IPS-NIHi7 (cell line): ENCODE measurements at regions not wholly inside any gene's neighbourhood (a gene's known extent, or its start where the extent isn't known, plus 50 kb on each side); places are given as distances from the start of the nearest gene placed in this dataset.
"Not testable (repeated sequence)": the region's sequence is repeated elsewhere in the genome, so short reads cannot be mapped to it uniquely, and the experiment has no call there.

Source experiments
- DNase-seq: peaks from one replicate; pipeline ENCODE4 v3.0.0; 2012; ENCODE audit warnings: mixed read lengths; ENCODE audit errors: extremely low spot score

DNA sequence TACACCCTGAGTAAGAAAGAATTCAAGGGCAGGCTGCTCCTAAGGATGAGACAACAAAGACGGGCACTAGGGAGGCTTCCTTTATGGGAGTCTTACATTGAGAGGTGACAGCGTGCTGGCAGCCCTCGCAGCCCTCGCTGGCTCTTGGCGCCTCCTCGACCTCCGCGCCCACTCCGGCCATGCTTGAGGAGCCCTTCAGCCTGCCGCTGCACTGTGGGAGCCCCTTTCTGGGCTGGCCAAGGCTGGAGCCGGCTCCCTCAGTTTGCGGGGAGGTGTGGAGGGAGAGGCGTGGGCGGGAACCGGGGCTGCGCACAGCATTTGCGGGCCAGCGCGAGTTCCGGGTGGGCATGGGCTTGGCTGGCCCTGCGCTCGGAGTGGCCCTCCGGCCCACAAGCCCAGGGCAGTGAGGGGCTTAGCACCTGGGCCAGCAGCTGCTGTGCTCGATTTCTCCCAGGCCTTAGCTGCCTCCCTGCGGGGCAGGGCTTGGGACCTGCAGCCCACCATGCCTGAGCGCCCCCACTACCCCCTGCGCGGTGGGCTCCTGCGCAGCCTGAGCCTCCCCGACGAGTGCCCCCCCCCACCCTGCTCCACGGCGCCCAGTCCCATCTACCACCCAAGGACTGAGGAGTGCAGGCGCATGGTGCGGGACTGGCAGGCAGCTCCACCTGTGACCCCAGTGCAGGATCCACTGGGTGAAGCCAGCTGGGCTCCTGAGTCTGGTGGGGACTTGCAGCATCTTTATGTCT is 75.3 kb downstream of the BARX1 start:
- not testable (repeated sequence) for DNase-seq

DNA sequence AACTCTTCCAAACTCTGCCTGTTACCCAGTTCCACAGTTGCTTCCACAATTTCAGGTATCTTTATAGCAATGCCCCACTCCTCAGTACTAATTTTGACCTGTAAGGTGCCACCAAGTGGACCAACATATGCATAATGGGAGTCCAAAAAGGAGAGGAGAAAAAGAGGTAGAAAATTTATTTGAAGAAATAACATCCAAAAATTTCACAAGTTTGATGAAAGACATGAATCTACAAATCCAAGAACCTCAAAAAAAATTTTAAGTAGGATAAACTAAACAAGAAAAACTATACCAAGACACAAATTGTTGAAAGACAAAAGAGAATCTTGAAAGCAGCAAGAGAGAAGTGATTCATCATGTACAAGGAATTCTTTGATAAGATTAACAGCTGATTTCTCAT is 79.8 kb downstream of the BARX1 start:
- no peak for DNase-seq

DNA sequence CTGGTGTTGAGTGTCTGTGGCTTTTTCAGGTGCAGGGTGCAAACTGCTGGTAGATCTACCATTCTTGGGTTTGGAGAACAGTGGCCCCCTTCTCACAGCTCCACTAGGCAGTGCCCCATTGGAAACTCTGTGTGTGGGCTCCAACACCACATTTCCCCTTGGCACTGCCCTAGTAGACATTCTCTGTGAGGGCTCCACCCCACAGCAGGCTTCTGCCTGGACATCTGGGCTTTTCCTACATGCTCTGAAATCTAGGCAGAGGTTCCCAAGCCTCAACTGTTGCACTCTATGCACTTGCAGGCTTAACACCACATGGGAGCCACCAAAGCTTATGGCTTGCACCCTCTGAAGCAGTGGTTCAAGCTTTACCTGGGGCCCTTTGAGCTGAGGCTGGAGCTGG is 80.9 kb downstream of the BARX1 start:
- no peak for DNase-seq

DNA sequence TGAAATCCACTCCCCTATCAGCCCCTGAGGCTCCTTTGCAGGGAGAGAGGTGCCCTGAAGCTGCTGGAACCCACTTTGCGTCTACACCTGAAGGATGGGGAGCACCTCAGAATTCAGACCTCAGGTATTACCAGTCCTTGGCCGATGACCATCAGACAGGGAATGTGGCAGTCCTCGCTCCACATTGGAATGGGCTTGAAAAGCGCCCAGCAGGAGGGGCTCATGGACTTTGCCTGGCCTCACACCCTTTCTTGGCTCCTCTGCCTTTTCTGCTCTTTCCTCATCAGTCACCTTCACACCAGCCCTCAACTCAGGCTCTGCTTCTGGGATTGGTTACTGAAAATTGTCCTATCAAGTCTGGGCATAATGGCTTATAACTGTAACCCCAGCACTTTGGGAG is 83.9 kb downstream of the BARX1 start:
- DNase-seq = peak; percentile 54

DNA sequence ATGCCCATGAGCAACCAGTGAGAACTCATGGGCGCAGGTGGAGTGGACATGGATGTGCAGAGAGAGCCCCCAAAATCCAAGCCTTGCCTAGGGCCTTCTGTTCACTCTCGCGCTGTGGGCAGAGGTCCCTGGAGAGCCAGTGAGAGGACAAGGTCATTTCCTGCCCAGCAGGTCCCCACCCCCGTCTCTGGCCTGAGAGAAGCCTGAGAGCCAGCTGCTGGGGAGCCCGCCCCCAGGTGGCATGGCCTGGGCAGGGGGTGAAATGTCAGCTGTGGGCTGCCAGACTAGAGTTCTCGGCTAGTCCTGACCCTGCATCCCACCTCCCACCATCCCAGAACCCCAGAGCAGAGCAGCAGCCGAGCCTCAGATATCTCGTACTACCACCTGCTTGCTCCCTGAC is 85.3 kb downstream of the BARX1 start:
- DNase-seq = no peak

DNA sequence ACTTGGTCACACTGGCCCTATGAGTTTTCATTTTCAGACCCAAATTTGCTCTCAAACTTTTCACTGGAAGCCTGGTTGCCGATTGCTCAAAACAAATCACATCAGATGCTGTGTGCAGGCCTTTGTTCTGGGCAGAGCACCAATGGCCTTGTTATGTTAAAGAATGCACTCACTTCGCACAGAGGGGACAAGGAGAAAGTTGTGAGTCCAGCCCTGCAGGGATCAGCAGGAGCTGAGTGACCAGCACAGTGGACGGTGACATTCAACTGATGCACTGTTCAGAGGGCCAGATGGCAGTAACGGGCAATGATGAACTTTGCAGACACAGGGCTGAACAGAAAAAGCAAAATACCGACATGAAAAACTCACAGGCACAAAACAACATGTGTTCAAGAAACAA is 86.1 kb downstream of the BARX1 start:
- DNase-seq = no peak

DNA sequence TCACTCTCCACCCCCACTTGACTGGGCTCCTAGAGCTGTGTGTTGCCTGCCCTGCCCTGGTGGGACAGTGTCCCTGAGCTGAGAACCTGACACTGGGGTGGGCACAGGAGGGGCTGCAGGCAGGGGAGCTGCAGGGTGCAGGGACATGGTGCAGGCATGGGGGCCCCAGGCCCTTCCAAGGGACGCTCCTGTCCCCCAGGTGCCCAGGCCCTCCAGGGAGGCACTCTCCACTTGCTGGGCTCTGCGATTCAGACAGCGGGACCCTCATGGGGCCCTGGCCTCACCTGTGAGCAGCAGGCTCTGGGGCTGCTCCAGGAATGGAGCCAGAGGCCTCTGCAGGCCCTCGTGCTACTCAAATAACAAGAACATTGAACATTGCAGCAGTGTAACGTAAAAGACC is 89.4 kb downstream of the BARX1 start:
- DNase-seq = no peak

DNA sequence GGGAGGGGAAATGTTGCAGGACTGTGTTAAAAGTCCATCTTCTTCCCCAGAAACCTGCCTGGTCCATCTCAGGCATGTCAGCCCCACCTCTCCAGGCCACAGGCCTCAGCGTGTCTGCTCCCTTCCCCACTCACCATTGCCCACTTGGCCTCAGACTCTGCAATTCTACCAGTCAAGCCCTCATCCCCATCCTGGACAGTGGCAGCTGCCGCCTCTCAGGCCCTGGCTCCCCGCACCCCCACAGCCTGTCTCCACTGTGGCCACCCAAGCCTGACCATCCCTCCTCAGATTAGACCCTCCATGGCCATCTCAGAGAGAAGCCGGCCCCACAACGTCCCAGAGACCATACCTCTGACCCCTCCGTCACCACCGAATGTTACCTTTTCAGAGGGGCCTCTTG is 89.9 kb downstream of the BARX1 start:
- DNase-seq = no peak

DNA sequence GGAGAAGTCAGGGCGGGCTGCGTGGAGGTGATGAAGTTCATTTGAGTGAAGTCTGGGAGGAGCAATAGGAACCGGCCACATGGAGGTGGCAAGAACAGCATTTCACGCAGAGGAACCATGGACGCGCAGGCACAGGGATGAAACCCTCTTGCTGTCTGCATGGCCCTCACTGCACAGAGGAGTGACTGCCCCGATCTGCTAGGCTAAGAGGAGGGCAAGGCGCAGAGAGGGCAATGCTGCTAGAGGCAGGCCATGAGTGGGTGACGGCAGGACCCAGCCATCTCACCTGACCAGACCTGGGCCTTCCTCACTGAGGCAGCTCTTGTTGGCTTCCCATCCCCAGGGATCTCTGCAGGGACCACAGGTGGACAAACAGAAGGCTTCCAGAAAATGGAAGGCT is 90.3 kb downstream of the BARX1 start:
- DNase-seq = no peak

DNA sequence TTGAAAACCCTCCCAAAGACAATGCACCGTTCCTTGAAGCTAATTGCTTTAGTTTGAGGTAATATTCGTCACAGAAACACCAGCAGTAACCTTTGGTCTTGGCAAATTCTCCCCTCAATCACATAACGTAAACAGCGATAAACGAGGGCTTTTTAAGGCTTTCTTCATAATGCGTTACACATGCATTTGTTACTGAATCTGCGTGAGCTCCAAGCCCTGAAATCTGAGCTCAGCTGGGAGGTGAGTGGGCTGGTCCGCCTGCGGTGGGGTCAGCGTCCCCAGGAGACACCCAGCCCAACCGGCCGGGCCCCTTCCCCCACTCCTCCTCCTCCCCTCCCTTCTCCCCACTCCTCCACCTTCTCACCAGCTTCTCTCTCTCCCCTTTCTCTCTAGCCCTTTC is 91.1 kb downstream of the BARX1 start:
- DNase-seq = peak; percentile 24

DNA sequence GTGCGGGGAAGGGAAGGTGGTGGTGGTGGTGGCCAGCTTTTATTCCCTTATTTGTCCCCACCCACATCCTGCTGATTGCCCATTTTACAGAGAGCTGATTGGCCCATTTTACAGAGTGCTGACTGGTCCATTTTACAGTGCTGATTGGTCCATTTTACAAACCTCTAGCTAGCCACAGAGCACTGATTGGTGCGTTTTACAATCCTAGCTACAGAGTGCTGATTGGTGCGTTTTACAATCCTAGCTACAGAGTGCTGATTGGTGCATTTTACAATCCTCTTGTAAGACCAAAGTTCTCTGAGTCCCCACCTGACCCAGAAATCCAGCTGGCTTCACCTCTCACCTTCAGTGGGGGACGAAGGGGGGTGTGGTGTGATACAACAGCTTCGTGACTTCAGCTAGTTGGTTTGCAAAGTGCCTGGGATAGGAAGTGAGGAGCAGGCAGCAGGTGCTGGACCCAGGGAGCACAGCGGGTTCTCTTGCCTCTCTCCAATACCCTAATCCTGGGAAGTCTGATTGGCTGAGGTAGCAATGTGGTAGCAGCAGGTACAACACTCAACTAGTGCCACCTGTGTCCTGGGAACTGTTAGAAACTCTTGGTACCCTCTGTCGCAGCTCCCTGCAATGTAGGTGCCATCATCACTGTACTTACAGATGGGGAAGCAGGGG is 92.1 kb downstream of the BARX1 start:
- DNase-seq = no peak

DNA sequence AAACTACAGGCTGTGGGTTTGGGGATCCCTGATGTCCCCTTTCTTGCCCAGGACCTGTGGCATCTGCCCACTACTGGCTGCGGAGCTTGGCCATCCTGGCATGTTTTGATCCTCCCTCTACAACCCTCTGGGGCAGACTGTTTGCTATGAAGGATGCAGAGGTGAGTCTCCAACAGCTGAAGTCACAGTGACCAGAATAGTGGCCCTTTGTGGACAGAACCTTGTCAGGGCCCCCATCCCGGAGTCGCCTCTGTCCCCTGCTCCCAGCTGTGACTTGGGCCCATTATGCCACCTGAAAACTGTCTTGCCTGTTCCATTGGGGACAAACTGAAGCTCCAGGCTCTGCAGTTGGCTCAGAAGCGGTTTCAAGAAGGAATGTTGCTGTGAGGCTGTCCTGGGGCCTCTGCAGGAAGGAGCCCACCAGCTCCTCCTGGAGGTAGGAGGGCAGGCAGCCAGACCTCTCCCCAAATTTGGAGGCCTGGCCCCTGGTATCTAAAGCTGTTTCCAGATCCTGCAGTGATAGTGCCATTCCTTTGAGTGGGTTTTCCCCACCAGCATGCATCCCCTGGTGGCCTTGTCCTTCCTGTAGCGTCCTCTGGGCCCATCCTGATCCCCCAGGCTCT is 93.3 kb downstream of the BARX1 start:
- peak; percentile 64 for DNase-seq

DNA sequence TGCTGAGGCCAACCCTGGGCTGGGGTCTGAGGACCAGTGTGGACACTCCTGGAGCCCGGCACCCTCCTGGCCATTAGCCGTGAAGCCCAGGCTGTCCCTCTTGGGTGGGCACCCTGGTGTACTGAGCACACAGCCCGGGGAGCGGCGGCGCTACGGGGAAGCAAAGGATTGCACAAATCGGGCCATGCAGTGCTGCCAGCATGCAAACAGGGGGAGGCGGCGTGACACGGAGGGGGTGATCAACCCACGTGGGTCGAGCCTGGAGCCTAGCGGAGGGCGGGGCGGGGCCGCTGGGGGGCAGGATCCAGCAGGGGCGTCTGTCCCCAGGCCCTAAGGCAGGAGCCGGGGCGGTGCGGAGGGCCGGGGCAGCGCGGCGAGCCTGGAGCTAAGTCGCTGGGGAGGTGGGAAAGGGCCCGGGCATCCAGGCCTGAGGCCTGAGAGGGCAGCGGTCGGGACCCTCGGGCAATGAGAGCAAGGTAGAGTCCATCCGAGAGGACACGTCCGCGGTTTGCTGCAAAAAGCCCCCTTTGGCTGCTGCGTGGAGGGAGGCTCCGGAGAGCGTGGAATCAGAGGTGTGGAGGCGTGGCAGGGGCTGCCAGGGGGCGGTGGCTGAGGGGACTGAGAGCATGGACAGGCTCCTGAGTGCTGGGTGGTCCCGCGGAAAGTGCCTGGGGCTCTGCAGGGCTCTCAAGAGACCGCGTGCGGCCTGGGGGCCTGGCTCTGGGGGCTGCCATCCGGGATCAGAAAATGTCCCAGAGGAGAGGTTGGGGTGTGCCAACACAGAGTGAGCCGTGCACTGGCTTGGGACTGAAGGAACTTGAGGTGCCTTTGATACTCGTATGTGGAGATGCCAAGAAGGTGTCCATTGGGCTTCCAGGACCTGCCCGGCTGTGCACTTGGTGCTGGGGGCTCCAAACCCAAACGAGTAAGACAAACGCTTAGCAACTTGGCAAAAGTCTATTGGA is 94.2 kb downstream of the BARX1 start:
- peak; percentile 31 for DNase-seq

DNA sequence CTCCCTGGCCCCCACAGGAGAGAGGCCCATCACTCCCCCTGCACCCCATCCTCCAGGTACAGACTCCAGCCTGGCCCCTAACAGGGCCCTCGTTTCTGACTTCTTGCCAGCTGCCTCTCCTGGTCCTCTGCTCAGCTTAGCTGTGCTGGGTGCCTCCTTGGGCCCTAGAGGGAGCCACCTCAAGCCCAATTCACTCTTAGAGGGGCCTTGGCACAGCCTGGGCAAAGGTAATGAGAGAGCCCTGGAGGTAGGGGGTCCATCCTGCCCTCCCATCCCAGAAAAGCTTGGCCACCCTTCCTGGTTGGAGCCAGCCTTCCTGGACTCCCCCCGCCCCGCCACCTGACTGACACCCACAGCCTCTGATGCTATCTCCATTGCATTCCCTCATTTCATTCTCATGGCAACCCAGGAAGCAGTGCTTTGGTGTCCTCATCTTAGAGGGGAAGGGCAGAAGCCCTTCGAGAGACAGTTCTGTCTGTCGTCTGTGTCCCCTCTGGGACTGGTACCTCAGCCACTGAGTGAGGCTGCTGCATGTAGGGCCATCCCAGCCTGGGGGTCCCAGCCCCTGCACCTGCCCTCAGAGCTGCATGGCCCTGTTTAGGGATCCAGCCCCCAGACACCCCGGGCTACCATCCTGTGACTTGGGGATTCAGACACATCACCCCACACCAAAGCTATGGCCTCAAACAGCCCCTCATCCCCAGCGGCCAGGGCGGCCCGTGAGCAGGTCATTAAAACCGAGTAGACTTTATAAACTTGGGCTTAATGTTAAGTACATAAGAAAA is 95.5 kb downstream of the BARX1 start:
- peak; percentile 37 for DNase-seq

DNA sequence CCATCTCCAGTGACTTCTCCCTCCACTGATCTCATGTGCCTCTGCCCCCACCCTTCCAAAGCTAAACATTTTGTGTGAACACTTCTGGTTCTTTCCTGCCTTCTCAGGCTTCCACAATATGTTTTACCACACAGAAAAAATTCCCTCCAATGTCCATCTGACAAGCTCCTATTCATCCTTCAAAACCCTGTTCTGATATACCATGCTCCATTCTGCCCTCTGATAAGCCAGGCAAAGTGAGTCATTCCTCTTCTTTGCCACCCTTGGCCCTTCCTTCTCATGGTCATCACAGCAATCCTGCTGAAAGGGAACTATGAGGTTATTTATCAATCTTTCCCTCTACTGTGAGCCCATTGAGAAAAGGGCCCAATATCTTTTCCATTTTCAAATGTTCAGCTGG is 97.6 kb downstream of the BARX1 start:
- no peak for DNase-seq

DNA sequence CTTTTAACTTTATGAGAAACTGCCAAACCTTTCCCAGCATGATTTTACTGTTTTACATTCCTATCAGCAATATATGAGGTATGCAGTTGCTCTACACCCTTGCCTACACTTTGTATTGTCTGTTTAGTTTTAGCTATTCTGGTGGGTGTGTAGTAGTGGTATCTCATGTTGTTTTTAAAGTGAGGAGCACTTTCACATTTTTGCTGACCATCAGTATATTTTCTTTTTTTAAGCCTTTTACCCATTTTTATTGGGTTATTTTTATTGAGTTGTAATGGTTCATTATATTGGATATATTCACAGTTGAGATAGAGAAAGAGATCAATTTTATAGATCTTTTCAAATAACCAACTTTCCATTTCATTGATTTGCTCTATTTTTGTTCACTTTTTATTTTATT is 102.4 kb downstream of the BARX1 start:
- no peak for DNase-seq

DNA sequence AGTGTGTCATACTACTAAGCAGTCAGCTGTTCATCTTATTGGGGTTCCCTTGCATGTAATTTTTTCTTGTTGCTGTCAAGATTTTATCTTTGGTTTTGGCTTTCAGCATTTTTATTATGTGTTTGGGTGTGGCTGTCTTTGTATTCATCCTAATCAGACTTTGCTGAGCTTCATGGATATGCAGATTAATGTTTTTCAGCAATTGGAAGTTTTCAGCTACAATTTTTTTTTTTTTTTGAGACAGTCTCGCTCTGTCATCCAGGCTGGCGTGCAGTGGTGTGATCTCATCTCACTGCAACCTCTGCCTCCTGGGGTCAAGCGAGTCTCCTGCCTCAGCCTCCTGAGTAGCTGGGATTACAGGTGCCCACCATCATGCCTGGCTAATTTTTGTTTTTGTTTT is 108.8 kb downstream of the BARX1 start:
- no peak for DNase-seq

DNA sequence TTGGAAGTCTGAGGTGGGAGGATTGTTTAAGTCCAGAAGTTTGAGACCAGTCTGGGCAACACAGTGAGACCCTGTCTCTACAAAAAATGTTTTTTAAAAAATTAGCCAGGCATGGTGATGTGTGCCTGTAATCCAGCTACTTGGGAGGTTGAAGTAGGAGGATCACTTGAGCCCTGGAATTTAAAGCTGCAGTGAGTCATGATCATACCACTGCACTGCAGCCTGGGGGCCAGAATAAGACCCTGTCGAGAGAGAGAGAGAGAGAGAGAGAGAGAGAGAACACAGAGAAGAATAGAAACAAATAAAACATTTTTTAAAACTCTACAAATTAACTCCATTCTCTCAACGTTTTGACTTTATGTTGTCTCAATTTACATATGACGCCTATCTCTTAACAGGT is 111.8 kb downstream of the BARX1 start:
- no peak for DNase-seq

DNA sequence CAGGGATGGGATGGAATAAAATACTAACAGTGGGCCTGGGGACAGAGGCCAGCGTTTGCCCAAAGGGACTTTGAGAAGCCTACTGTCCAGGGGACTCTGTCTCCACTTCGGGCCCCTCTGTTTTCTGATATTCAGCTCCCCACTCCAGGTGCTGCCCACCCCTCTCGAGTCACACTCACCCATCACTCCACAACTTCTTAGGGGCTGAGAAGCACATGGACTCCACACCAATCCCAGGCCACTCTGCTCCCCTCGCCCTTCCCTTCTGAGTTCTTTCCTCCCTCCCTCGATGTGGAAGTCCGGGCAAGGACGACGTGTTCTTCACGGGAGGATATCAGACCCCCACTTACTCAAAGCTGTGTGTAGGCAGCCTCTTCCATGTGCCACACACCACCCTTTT is 124.5 kb downstream of the BARX1 start:
- DNase-seq = no peak

DNA sequence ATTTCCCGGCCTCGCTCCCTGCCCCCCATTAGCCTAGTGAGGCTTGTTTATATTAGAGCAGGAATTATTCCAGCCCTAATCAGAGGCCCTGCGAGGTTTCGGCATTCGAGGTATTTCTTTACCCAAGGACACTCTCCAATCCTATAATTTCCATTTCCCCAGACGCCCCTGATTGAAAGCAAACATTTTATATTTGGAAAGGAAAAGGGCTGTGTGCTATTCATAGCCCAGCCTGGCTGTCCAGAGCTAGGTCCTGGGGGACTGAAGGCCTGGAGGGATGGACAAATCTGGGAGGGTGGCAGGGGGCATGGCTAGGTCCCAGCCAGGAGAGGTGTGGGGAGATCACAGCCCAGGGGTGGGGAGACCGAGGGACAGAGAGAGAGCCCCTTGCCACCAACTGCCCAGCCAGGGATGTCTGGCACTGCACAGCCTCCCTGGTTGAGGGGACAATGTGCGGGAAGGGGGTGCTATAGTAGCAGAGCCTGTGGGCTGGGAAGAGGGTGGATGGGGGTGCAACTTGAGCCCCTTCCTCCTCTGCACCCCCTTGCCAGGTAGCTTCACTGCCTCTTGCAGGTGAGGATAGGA is 125.1 kb downstream of the BARX1 start:
- DNase-seq = no peak
